OCI-LY1 (cell line): ENCODE measurements at regions not wholly inside any gene's neighbourhood (a gene's known extent, or its start where the extent isn't known, plus 50 kb on each side); places are given as distances from the start of the nearest gene placed in this dataset.

Experiments used
- H2AFZ ChIP-seq: fragments of 200-600 bp; sonication (generic), shearing (Covaris generic); 2 replicates; pipeline ENCODE4 v1.6.0; 2014; ENCODE audit warnings: antibody characterized with exemption, mild to moderate bottlenecking, low read length
- H3F3A ChIP-seq: fragments of 200-600 bp; sonication (generic), shearing (Covaris generic); 2 replicates; pipeline ENCODE4 v1.6.0; 2014; ENCODE audit warnings: mild to moderate bottlenecking, antibody characterized with exemption, low read length, moderate library complexity; ENCODE audit not compliant: insufficient read depth
- H3K27ac ChIP-seq: fragments of 200-600 bp; sonication (generic); 2 replicates; pipeline ENCODE4 v1.5.1; 2014; ENCODE audit warnings: low read length, mixed run types, mild to moderate bottlenecking, low read depth; ENCODE audit not compliant: poor library complexity, severe bottlenecking
- H3K27me3 ChIP-seq: fragments of 200-600 bp; sonication (generic); 2 replicates; pipeline ENCODE4 v1.6.0; 2014; ENCODE audit warnings: antibody characterized with exemption, mild to moderate bottlenecking, low read length, moderate library complexity; ENCODE audit not compliant: insufficient read depth
- H3K36me3 ChIP-seq: fragments of 200-600 bp; sonication (generic); 2 replicates; pipeline ENCODE4 v1.6.1; 2014; ENCODE audit warnings: mild to moderate bottlenecking, antibody characterized with exemption, low read length, moderate library complexity, mixed read lengths; ENCODE audit not compliant: insufficient read depth
- H3K4me1 ChIP-seq: fragments of 200-600 bp; sonication (generic); 2 replicates; pipeline ENCODE4 v1.5.1; 2014; ENCODE audit warnings: mild to moderate bottlenecking, low read length, moderate library complexity; ENCODE audit not compliant: insufficient read depth, severe bottlenecking
- H3K4me2 ChIP-seq: fragments of 200-600 bp; sonication (generic), shearing (Covaris generic); 2 replicates; pipeline ENCODE4 v1.6.1; 2014; ENCODE audit warnings: low read length
- H3K4me3 ChIP-seq: fragments of 200-600 bp; sonication (generic); 2 replicates; pipeline ENCODE4 v1.5.1; 2014; ENCODE audit warnings: low read length, low read depth, mild to moderate bottlenecking, mixed read lengths; ENCODE audit not compliant: poor library complexity, severe bottlenecking
- H3K79me2 ChIP-seq: fragments of 200-600 bp; shearing (Covaris generic); 2 replicates; pipeline ENCODE4 v1.6.1; 2016; ENCODE audit warnings: mixed run types, low read length, mixed read lengths; ENCODE audit not compliant: insufficient read depth
- H3K9ac ChIP-seq: fragments of 200-600 bp; sonication (generic), shearing (Covaris generic); 2 replicates; pipeline ENCODE4 v1.6.1; 2014; ENCODE audit warnings: mild to moderate bottlenecking, low read length, mixed read lengths
- H3K9me2 ChIP-seq: fragments of 200-600 bp; sonication (generic), shearing (Covaris generic); 2 replicates; pipeline ENCODE4 v1.6.1; 2014; ENCODE audit warnings: low read depth, mild to moderate bottlenecking, low read length, mixed read lengths
- H3K9me3 ChIP-seq: fragments of 200-600 bp; shearing (Covaris generic); 2 replicates; pipeline ENCODE4 v1.6.1; 2014; ENCODE audit warnings: low read length, mixed read lengths
- H4K20me1 ChIP-seq: fragments of 200-600 bp; sonication (generic), shearing (Covaris generic); 2 replicates; pipeline ENCODE4 v1.6.0; 2016; ENCODE audit warnings: mild to moderate bottlenecking, low read length; ENCODE audit not compliant: insufficient read depth
- EZH2 ChIP-seq: fragments of 200-600 bp; sonication (generic), shearing (Covaris generic); IDR thresholded peaks from 2 replicates; pipeline ENCODE4 v1.8.0; 2017; ENCODE audit warnings: borderline replicate concordance, mixed run types, mild to moderate bottlenecking, antibody characterized with exemption, low read length, moderate library complexity, mixed read lengths
- TF ChIP-seq, protein P1 (sequence below): fragments of 200-600 bp; sonication (generic), shearing (Covaris generic); IDR thresholded peaks from 2 replicates; pipeline ENCODE4 v1.5.1; 2017; ENCODE audit warnings: mild to moderate bottlenecking, antibody characterized with exemption, low read length, moderate library complexity, mixed read lengths

DNA sequence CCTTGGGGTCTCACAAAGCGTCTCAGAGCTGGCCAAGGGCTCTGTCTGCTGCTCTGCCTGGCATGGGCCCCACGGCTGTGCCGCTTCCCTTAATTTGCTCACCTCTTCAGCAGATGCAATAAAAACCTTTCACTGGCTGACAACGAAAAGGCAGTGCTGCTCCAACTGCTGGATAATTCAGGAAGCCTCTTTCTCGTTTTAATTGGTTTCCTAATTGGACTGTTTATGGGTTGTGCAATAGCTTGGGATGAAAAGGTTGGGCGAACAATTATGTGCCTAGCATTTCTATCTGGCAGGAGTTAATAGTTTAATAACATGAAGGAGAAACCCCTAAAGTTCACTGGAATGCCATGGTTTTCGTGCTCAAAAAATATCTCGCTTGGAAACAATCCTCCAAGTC lies 234.1 kb upstream of the IRX5 start:
- Histone ChIP-seq H2AFZ (no peak overlapping the region), H3K4me2 (no peak overlapping the region), H3K4me1 (no peaks in the 10 kb centered on the region)

DNA sequence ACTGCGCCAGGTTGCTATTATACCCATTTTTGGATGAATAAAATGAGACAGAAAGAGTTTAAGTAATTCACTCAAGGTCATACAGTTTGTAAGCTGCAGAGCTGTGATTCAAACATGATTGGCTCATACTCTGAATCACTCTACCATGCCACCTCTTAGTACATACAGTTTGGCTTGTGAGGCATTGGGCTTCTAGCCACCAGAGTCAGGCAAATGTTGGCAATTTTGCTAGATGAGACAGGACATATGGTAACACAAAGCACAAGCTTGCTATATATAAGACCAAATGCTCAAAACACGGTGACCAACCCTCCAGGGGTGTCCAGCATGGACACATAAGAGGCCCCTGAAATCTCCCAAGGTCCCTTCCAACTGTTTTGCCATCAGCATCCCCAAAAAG lies 236.0 kb upstream of the IRX5 start:
- Histone ChIP-seq H3K27me3 (no peaks in the 10 kb centered on the region), H3K27ac (no peak overlapping the region), H3K9me2 (no peaks in the 10 kb centered on the region)

More for the DNA sequence above, 234.1 kb upstream of the IRX5 start:
- no peaks in the 10 kb centered on the region for H3F3A ChIP-seq
- H4K20me1 ChIP-seq = no peaks in the 10 kb centered on the region
- no peak overlapping the region for H3K9ac ChIP-seq
- TF ChIP-seq EZH2 = no peak
- TF ChIP-seq, protein P1, sequence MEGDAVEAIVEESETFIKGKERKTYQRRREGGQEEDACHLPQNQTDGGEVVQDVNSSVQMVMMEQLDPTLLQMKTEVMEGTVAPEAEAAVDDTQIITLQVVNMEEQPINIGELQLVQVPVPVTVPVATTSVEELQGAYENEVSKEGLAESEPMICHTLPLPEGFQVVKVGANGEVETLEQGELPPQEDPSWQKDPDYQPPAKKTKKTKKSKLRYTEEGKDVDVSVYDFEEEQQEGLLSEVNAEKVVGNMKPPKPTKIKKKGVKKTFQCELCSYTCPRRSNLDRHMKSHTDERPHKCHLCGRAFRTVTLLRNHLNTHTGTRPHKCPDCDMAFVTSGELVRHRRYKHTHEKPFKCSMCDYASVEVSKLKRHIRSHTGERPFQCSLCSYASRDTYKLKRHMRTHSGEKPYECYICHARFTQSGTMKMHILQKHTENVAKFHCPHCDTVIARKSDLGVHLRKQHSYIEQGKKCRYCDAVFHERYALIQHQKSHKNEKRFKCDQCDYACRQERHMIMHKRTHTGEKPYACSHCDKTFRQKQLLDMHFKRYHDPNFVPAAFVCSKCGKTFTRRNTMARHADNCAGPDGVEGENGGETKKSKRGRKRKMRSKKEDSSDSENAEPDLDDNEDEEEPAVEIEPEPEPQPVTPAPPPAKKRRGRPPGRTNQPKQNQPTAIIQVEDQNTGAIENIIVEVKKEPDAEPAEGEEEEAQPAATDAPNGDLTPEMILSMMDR = no peak
- H3K9me3 ChIP-seq = no peaks in the 10 kb centered on the region
- H3K4me3 ChIP-seq = no peak overlapping the region
- no peaks in the 10 kb centered on the region for H3K79me2 ChIP-seq
- no peaks in the 10 kb centered on the region for H3K36me3 ChIP-seq
- H3K27ac ChIP-seq = no peak overlapping the region
- H3K9me2 ChIP-seq = no peaks in the 10 kb centered on the region
- H3K27me3 ChIP-seq = no peaks in the 10 kb centered on the region

GRCh38 chr16:54693864-54694263 lies 236.8 kb upstream of the IRX5 start:
- TF ChIP-seq, protein P1 = no peak
- TF ChIP-seq EZH2 = no peak
- Histone ChIP-seq H4K20me1 (no peaks in the 10 kb centered on the region), H3K36me3 (no peaks in the 10 kb centered on the region), H3K4me2 (no peak overlapping the region), H3F3A (no peaks in the 10 kb centered on the region), H3K9ac (no peak overlapping the region), H3K4me1 (no peaks in the 10 kb centered on the region), H3K9me3 (no peaks in the 10 kb centered on the region), H3K79me2 (no peaks in the 10 kb centered on the region), H3K4me3 (no peak overlapping the region), H3K27me3 (no peaks in the 10 kb centered on the region), H3K9me2 (no peaks in the 10 kb centered on the region), H2AFZ (no peak overlapping the region), H3K27ac (no peak overlapping the region)

More for the DNA sequence above, 236.0 kb upstream of the IRX5 start:
- Histone ChIP-seq H3K4me1 (no peaks in the 10 kb centered on the region), H3F3A (no peaks in the 10 kb centered on the region), H3K4me2 (no peak overlapping the region), H3K36me3 (no peaks in the 10 kb centered on the region), H3K9me3 (no peaks in the 10 kb centered on the region), H3K9ac (no peak overlapping the region), H3K4me3 (no peak overlapping the region), H2AFZ (no peak overlapping the region), H3K79me2 (no peaks in the 10 kb centered on the region), H4K20me1 (no peaks in the 10 kb centered on the region)
- no peak for TF ChIP-seq EZH2
- TF ChIP-seq, protein P1 = no peak
